D341Med (cell line): ENCODE measurements at regions not wholly inside any gene's neighbourhood (a gene's known extent, or its start where the extent isn't known, plus 50 kb on each side); places are given as distances from the start of the nearest gene placed in this dataset.

Experiments used
- DNase-seq: peaks from one replicate; pipeline ENCODE4 v3.0.0; 2012; ENCODE audit warnings: low spot score

DNA sequence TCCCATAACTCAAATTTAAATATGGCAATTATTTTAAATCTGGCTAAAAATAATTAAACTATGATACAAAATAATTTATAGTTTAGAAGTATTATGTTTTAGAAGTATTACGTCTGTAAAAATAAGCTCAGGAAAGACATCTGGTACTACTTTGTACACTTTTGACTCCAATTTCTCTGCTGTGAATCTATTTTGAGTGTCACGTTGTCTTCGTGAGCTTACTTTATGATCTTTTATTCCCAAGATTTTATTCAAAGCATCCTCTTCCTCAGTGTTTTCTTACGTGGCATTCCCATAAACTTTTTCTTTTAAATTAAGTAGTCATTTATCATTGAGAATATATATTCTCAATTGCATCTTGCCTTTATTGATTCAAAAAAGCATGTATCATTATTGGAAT is 223.3 kb upstream of the KCNJ16 start:
- no peak for DNase-seq

DNA sequence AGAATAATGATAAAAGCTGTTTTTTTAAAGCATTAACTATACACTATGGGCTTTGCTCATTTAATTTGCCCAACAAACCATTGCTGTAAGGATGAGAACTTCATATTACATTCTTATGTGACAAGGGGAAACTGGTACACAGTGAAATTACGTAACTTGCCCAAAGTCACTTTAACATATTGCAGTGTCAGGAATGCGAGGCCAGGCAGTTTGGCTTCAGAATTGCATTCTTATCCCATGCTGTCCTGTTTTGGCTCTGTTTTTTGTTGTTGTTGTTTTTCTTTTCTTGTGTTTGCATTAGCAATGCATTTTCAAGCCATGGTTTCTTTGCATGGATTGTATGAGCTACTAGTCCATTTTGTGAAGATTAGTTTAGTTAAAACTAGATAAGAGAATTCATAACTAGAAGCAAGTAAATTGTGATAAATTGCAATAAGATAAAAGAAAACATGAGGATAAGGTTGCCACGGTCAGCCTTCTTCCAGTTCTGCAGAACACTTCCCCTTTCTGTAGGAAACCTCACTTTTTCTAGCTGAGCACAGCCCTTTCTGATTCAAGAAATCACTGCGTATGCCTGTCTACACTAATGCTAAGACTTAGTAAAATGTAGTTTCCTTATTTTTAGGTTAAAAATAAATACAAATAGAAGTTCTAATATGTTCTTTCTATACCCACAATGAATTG is 221.3 kb upstream of the KCNJ16 start:
- no peak for DNase-seq

DNA sequence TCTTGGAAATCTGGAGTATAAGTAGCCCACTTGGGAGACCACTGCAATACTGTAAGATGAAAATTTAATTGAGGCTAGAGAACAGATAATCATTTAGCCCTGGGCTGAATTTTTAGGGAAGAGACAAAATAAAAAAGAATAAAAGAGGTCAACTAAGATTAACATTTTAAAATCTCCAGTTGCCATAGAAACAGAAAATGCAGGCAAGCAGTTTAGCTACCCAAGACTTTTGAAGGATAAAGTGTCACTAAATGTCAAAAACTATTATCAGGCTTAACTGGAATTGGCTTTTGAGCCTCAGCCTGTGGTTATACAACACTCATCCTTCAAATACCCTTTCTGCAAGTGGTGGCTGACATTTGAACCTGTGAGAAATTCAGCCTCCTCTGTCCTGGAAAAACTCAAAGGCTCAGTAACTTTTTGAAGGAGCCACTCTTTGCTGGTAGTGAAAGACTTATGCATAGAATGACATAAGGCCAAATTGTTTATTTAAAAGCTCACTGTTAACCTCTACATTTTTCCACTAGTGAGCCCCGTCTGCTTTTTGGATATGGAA is 220.7 kb upstream of the KCNJ16 start:
- no peak for DNase-seq

DNA sequence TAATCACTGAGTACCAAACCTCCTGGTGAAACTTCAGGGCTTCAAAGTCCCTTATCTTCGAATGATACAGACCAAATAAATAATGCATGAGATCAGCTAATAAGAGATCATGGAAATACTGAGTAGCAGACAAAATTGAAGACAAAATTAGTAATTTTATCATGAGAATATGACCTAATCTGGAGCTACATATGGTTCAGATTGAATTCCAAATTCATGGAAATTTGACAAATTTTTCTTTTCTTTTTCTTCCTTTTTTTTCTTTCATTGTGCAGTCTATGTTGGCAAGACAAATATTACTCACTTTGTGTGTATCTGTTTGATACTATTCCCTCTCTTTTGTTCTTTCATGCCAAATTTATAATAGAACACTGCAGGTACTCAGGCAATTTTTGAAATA is 218.1 kb upstream of the KCNJ16 start:
- no peak for DNase-seq

DNA sequence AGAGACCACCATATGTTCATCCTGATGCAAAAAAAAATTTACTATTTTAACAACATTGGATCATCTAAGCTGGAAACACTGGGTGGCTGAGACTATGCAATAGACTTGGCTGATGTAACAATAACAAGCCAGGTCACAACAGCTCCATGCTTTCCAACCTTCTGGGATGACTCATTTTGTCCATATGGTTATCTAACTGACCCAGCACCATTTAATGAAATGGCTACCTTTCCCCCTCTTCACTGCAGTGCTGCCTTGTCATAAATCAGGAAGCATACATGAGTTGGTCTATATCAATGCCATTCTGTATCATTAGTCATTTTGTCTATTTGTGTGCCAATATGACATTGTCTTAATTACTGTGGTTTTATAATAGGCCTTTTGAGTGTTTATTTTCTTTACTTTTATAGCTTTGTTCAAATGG is 217.6 kb upstream of the KCNJ16 start:
- DNase-seq: no peak

DNA sequence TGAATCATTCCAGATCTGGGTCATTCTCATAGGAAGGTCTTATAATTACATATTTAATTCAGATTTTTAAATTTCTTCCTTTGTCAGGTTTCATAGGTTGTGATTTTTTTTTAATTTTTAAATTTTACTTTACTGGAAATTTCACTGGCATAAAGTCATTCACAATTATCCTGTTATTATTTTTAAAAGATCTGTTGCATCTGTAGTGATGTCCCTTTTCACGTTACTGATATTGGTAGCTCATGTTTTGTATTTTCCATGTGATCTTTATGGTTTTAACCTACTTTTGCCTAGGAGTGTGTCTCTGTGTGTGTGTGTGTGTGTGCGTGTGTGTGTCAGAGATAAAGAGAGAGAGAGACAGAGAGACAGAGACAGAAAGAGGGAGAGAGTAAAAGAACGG is 216.6 kb upstream of the KCNJ16 start:
- DNase-seq: no peak

DNA sequence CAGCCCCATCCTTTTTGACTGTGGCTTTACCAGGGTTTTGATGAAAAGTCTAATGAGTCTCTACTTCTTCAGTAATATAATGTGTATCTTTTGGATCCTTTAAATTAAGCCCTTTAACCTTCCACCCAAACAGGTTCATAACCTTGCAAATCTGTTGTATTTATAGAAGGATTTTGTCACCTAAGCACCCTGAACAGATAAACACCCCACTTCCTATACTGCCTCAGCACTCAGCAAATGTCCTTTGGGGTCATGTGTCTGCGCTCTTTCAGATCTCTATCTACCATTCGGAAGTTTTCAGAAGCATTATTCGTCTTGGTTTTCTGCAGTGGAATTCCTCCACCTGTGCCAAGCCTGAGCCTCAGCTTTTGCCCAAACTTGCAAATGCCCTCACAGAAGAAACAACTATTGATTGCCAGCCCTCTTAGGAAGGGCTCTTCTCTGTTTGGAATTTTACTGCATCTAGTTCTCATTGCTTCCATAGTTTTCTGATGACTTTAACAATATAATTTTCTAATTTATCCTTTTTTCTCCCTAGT is 214.8 kb upstream of the KCNJ16 start:
- no peak for DNase-seq

DNA sequence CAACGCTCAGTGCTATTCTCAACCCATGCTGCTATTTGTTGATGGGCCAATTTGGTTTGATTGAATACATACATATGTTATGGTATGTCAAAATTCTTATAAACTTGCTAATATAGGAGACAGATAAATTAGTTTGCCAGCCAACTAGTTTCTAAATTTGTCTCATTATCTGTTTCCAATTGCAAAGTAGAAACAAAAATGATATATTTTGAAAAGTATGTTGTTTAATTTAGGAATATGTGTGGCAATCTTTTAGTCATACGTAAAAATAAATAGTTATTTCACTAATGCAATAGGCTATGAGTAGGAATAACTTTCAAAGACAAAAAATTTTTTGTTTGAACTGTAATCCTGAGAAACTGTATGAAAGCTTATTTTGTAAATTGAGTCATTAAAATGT is 210.6 kb upstream of the KCNJ16 start:
- no peak for DNase-seq

DNA sequence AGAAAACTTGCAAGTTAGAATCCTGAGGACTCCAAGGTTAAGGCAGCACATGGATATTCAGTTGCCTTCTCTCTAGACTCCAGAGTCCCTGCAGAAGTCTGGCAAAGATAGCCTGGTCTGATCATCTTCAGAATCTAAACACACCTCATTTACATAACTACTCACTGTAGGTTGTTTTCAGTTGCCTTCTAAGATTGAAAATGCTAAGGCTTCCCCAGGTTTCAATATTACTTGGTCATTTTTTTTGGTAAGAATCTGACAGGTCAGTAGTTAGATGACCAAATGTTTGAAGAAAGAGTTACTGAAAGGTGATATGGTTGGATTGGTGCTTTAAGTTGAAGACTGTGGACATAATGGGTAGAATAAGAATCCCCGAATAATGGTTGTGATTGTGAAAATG is 205.4 kb upstream of the KCNJ16 start:
- DNase-seq: no peak

DNA sequence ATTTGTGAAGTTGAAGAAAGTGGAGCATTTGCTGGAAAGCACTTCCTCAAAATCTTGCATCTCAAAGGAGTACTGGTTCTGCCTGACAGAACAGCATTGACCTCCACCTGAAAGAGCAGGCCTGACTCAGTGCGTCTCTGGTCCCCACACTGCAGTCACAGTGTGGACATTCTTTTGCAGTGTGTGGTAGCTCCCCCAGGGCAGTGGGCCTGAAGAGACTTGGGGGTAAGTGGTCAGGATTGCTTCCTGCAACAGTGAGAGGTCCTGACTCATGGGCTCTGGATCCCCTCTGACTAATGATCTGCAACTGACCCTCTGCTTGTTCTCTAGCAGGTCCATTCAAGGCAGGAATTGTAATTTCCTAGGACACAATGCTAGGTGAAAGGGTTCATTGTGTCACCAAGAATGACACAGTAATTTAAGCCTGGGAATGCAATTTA is 204.9 kb upstream of the KCNJ16 start:
- no peak for DNase-seq

DNA sequence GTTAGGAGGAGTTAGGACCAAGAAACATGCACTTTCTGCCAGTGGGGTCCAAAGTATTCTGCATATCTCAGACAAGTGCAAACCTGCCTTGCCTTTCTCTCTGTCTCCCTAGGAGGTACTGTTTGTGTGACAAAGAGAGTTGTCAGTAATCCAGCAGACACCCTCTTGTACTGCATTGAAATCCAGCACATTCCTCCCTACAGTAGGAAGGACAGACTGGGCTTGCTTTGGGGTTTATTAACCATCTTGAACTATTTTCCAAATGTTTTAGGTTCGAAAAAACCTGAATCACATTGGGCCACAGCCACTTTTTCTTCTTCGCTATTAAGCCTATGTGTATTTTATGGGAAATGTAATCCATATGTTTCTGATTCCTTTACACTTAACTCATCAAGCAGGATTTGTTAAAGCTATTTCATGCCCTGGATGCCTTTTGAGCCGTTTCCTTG is 204.2 kb upstream of the KCNJ16 start:
- DNase-seq: no peak

DNA sequence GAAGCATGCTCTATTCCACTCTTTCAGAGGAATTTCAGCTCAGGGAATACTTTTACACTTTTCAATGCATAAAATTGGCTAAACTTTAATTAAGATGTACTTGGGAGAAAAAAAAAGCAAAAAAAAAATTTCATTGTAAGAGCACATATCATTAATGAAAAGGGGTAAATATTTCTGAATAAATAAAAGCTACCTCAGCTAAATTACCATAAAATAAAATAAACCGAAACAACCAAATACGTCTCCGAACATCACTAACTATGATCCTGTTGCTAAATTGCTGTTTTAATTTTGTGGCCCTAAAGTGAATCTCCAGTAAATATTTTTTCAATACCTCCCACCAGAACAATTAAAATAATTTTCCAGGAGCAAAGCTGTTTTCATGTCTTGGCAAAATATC is 203.7 kb upstream of the KCNJ16 start:
- DNase-seq: no peak

DNA sequence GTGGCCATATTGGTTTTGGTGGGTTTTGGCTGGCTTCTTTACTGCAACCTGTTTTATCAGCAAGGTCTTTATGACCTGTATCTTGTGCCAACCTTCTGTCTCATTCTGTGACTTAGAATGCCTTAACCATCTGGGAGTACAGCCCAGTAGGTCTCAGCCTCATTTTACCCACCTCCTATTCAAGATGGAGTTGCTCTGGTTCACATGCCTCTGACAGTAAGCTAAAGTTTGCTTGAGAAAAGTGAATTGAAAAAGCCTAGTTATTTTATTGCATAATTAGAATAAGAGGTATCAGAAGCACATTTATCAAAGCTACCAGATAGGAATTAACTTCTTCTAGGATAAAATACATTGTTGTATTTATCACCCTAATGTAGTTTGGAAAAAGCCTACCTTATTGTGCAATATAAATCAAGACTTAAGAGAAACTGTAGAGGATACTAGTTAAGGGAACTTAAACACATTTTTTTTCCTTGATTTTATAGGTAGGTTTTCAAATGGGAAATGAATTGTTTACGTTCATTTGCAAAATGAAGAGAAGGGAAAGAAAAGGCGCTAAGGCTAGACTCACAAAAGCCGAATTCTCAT is 202.3 kb upstream of the KCNJ16 start:
- DNase-seq: no peak

DNA sequence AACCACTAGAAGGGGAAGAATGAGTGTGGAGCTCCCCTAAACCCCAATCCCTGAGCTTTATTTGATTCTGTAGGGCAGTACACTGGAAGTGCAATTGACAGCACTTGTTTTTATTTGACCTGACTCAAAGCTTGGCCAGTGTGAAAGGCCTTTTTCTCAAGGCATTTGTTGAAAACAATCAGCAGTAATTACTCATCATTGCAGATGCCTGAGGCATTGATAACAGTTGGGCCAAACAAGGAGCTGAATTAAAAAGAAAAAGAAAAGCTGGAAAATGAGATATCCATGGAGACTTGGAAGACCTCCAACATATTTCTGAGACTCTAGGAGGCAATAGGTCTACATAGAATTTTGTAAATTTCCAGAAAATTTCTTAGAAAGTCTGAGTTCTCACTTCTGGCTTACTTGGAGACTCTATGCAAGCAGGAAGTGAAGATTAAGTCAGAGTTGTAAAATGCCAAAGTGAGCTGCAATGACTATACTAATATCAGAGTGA is 200.8 kb upstream of the KCNJ16 start:
- DNase-seq: no peak

DNA sequence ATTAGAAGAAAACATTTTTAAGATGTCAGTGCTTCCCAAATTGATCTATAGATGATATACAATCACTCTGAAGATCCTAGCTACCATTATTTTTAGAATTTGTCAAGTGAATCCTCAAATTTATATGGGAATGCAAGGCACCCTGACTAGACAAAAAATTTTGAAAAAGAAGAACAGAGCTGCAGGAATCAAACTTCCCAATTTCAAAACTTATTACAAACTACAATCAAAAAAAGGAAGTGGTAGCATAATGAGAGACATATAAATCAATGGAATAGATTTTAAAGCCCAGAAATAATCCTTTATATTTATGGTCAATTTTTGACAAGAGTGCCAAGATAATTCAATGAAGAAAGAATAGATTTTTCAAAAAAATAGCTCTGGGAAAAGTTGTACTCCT is 198.3 kb upstream of the KCNJ16 start:
- DNase-seq: no peak

DNA sequence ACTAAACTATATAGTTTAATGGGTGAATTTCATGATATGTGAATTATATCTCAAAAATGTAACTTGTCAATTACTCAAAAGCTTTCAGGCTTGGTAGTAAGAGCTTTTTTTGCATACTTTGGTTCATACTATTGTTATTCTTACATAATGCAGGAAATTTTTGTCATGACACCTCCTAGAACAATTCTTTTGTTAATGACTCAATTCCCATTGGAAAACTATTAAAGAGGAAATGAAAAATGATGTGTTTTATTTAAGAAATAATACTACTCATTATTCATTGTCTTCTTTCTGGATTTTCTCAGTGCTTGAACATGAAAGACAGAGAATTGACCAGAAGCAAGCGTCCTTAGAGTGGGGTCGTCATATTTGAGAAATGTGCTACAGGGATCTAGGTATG is 196.4 kb upstream of the KCNJ16 start:
- DNase-seq: no peak

DNA sequence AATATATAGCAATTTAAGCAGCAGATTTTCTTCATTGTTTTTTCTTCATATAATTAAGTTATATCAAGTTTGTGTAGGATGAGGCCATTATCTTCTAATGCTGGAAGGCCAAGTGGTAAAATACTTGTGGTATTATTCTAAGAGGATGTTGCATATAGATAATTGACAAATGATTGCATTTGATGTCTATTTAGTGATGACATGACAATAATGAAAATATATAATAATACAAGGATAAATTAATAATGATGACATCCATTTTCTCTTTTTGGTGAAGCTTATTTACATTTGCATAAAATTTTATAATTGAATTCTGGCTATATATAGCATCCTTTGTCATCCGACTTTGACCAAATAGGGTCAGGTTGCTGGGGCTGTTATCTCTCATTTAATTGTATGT is 195.4 kb upstream of the KCNJ16 start:
- DNase-seq: no peak

DNA sequence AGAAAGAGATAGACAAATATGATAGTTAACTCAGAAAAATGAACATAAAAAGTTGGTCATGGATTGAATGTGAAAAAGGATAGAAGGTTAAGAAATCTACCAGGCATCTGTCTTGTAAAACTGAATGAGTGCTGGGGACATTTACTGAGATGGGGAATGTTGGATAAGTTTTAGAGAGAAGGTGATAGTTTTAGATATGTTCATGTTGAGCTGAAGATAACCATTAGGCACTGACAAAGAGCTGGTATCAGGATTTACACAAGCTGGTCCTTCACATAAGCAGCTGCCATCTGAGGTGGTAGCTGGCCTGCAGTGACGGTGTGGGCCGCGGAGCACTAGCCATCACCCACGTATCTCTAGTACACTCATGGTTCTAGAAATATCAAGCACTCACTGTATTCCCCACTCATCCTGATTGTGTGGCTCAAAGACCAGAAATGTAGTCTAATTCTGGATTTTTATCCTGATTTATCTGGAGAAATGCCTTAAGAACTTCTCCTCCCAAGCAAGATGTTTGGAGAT is 194.4 kb upstream of the KCNJ16 start:
- no peak for DNase-seq

DNA sequence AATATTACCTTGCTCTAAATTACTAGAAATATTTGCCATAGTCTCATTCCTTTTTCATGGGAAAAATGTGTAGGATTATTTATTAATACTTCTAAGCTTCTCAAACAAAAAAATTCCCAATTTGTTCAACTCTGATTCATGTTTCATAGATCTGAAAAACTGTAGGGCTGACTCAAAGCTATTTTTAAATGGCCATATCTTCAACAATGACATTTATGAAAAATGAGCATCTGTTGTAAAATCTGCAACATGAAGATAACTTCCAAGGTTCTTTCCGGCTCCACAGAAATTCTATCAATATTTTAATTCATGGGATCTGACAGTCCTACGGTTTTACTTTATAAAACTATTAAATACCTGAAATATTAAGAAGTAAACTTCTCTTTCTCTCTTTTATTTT is 192.7 kb upstream of the KCNJ16 start:
- no peak for DNase-seq

DNA sequence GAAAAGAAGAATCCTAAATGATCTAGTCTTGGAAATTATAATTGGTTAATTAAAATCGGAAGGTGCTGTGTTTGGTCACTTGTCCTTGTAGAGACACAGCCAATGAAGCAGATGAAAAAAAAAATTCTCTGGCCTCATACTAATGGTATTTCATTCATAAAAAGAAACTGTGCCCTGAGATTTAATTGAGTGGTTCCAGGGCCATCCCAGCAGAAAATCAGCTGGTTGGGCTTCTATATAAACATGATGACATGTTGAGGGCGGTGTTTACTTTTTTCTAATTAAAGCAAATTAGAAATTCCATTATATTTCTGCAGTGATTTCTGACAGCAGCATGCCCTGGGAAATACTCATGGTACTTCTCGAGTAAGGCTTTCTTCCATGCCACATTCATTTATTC is 191.9 kb upstream of the KCNJ16 start:
- DNase-seq: no peak

DNA sequence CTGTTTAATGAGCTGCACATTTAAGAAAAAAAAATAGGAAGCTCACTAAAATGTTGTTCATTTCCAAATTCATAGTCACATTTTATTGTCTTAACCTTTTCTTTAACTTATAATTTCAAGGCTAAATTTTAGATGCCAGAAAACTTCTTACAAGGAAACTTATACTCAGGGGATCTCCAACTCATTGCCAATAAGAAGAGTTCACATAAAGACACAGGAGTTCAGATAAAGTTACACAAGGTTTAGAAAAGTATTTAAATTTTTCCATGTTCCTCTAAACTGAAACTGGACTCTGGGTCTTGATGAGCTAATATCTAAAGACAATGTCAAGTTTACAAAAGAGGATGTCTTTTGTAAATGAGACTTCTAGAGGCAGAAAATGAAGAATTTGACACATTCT is 190.7 kb upstream of the KCNJ16 start:
- DNase-seq: no peak

DNA sequence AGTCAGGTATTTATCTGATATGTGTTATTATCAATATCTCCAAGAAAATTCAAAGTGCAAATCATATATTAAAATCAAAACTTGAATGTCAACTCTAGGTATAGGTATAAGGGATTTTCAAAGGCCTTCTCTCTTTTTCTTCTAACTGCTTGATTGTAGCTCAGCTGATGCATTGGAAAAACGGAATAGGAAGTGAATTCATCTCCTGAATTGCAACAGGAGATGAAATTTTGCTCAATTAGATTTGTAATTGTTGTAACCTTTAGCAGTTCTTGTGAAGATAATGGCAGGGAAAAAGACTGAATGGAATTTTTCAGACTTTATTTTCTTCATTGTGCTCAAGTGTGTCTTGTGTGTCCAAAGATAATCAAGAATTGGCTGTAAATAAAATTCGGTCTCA is 190.2 kb upstream of the KCNJ16 start:
- DNase-seq: no peak

DNA sequence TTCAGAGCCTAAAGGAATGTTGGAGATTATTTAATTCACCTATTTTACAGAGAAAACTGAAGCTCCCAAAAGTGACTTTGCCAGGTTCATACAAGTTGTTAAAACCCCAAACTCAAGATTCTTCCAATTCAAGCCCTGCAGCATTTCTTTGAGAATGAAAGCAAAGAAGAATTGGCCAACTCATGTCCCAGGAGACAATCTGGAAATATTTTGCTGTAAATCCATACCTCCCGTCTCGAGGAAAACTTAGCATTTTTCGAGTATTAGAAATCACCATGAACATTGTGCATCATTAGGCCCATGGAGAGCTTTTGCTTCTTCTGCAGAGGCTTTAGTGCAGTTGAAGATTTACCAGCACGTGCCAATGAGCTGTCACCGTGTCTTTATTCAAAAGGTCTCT is 176.4 kb upstream of the KCNJ16 start:
- no peak for DNase-seq
